HCT116 (cell line): ENCODE measurements at regions not wholly inside any gene's neighbourhood (a gene's known extent, or its start where the extent isn't known, plus 50 kb on each side); places are given as distances from the start of the nearest gene placed in this dataset.

Experiments used
- ATAC-seq: fragments of 200-7000 bp; cut with Tn5 transposase; 2 replicates; pipeline ENCODE4 v1.9.1; 2020; ENCODE audit warnings: mild to moderate bottlenecking, moderate library complexity
- BruUV-seq: library from RNA; stranded (reverse); fragments of 400-500 nt; replicated peaks from 2 replicates; lab custom pipeline; 2021; lab: Mats Ljungman, UMichigan
- CTCF ChIA-PET: fragments of 300-600 bp; sonication (Branson Sonifier 250); formaldehyde crosslinking; loops from one replicate; lab custom pipeline; 2021; ENCODE audit warnings: antibody characterized with exemption; lab: Charles Lee
- POLR2A ChIA-PET: fragments of 300-600, 350-600 bp; sonication (Branson Sonifier 250); formaldehyde crosslinking; loops from one replicate; lab custom pipeline; 2021; ENCODE audit warnings: antibody characterized with exemption; lab: Charles Lee
- RAD21 ChIA-PET, 2 experiments: fragments of 300-600 bp; sonication (Branson Sonifier 250); formaldehyde crosslinking; loops; one replicate each; lab custom pipeline; 2023; ENCODE audit warnings: low total read pairs in 2 of 2; ENCODE audit not compliant: uncharacterized antibody in 2 of 2, unreplicated experiment in 2 of 2, low non-redundant PET in 1 of 2; lab: Charles Lee
- DNase-seq: peaks from one replicate; pipeline ENCODE4 v3.0.0-alpha.2; 2010; ENCODE audit warnings: low read depth, low spot score
- H2AFZ ChIP-seq: fragments of 200-600 bp; shearing (Covaris generic), sonication (generic); 2 replicates; pipeline ENCODE4 v1.6.1; 2017; ENCODE audit warnings: low read depth, mixed run types, mixed read lengths, antibody characterized with exemption, low read length; ENCODE audit not compliant: poor library complexity, severe bottlenecking
- H3K27ac ChIP-seq: 2 replicates; pipeline ENCODE4 v1.5.1; 2012; ENCODE audit warnings: low read depth, low read length
- H3K27me3 ChIP-seq: fragments of 200-600 bp; sonication (generic); 2 replicates; pipeline ENCODE4 v1.6.1; 2016; ENCODE audit warnings: mixed run types, low read length, mixed read lengths; ENCODE audit not compliant: insufficient read depth
- H3K36me3 ChIP-seq, 2 experiments: fragments of 200-500 bp in 1 of 2; fragments of 200-600 bp in 1 of 2; sonication (Bioruptor generic) in 1 of 2; sonication (generic) in 1 of 2; 2 replicates each; pipeline versions ENCODE4 v1.5.1 to v1.6.1; 2014 to 2016; ENCODE audit warnings: low read length in 2 of 2, inconsistent platforms in 1 of 2, mixed read lengths in 1 of 2, mixed run types in 1 of 2; ENCODE audit not compliant: insufficient read depth in 2 of 2, control insufficient read depth in 1 of 2
- H3K4me1 ChIP-seq, 2 experiments: fragments of 200-600 bp in 1 of 2; sonication (generic) in 1 of 2; 2 replicates each; pipeline versions ENCODE4 v1.5.1 to v1.6.1; 2012 to 2017; ENCODE audit warnings: low read length in 2 of 2, inconsistent platforms in 1 of 2, mild to moderate bottlenecking in 1 of 2, mixed read lengths in 1 of 2, mixed run types in 1 of 2, moderate library complexity in 1 of 2; ENCODE audit not compliant: insufficient read depth in 2 of 2, control insufficient read depth in 1 of 2
- H3K4me2 ChIP-seq: fragments of 200-600 bp; sonication (generic); 2 replicates; pipeline ENCODE4 v1.6.1; 2017; ENCODE audit warnings: mixed run types, low read length, mixed read lengths
- H3K4me3 ChIP-seq, 2 experiments: fragments of 200-600 bp in 1 of 2; sonication (generic) in 1 of 2; replicated peaks in 1 of 2; 2 replicates each; pipeline ENCODE4 v1.5.1; 2011 to 2016; ENCODE audit warnings: low read length in 2 of 2, control low read depth in 1 of 2, low read depth in 1 of 2, mild to moderate bottlenecking in 1 of 2, mixed read lengths in 1 of 2, mixed run types in 1 of 2
- H3K79me2 ChIP-seq: fragments of 200-600 bp; sonication (generic); 2 replicates; pipeline ENCODE4 v1.6.1; 2017; ENCODE audit warnings: mild to moderate bottlenecking, mixed run types, low read length, moderate library complexity, mixed read lengths; ENCODE audit not compliant: insufficient read depth
- H3K9ac ChIP-seq: fragments of 200-600 bp; sonication (generic); 2 replicates; pipeline ENCODE4 v1.6.1; 2016; ENCODE audit warnings: low read length, mixed read lengths
- H3K9me2 ChIP-seq: fragments of 200-600 bp; sonication (generic), shearing (Covaris generic); 2 replicates; pipeline ENCODE4 v1.6.1; 2017; ENCODE audit warnings: mixed run types, mild to moderate bottlenecking, moderate library complexity; ENCODE audit not compliant: insufficient read depth
- H3K9me3 ChIP-seq, 2 experiments: fragments of 200-500 bp in 1 of 2; fragments of 200-600 bp in 1 of 2; sonication (Bioruptor generic) in 1 of 2; sonication (generic) in 1 of 2; 2 replicates each; pipeline ENCODE4 v1.6.1; 2014 to 2017; ENCODE audit warnings: low read length in 2 of 2, mixed read lengths in 2 of 2, inconsistent platforms in 1 of 2, low read depth in 1 of 2, mild to moderate bottlenecking in 1 of 2, mixed run types in 1 of 2, moderate library complexity in 1 of 2; ENCODE audit not compliant: control insufficient read depth in 1 of 2, insufficient read depth in 1 of 2
- H4K20me1 ChIP-seq: fragments of 200-600 bp; sonication (generic), shearing (Covaris generic); 2 replicates; pipeline ENCODE4 v1.6.1; 2017; ENCODE audit warnings: mixed run types, mild to moderate bottlenecking, moderate library complexity; ENCODE audit not compliant: insufficient read depth
- ATF3 ChIP-seq: IDR thresholded peaks from 2 replicates; pipeline ENCODE4 v1.6.1; 2012
- CBX3 ChIP-seq: IDR thresholded peaks from 2 replicates; pipeline ENCODE4 v1.6.1; 2012; ENCODE audit warnings: low read depth
- CEBPB ChIP-seq: IDR thresholded peaks from 2 replicates; pipeline ENCODE4 v1.6.1; 2012; ENCODE audit warnings: low read depth
- CTCF ChIP-seq, 3 experiments: fragments of 200-600 bp in 1 of 3; sonication (generic) in 1 of 3; IDR thresholded peaks in 2 of 3; conservative IDR thresholded peaks in 1 of 3; 2 replicates each; pipeline ENCODE4 v1.5.1; 2012 to 2017; ENCODE audit warnings: low read depth in 2 of 3, low read length in 2 of 3, antibody characterized with exemption in 1 of 3, borderline replicate concordance in 1 of 3, control low read depth in 1 of 3, mild to moderate bottlenecking in 1 of 3, mixed read lengths in 1 of 3, mixed run types in 1 of 3, moderate library complexity in 1 of 3; ENCODE audit not compliant: insufficient read depth in 1 of 3
- ELF1 ChIP-seq: IDR thresholded peaks from 2 replicates; pipeline ENCODE4 v1.6.1; 2012; ENCODE audit warnings: low read depth, borderline replicate concordance
- FOSL1 ChIP-seq: IDR thresholded peaks from 2 replicates; pipeline ENCODE4 v1.6.1; 2012; ENCODE audit warnings: low read depth
- MAX ChIP-seq: IDR thresholded peaks from 2 replicates; pipeline ENCODE4 v1.6.1; 2012
- REST ChIP-seq: IDR thresholded peaks from 2 replicates; pipeline ENCODE4 v1.6.1; 2012; ENCODE audit warnings: low read depth
- SRF ChIP-seq: IDR thresholded peaks from 2 replicates; pipeline ENCODE4 v1.6.1; 2012; ENCODE audit warnings: low read depth
- YY1 ChIP-seq: IDR thresholded peaks from 2 replicates; pipeline ENCODE4 v1.6.1; 2011; ENCODE audit warnings: low read length, low read depth, moderate library complexity, mild to moderate bottlenecking; ENCODE audit not compliant: insufficient replicate concordance; ENCODE audit errors: extremely low read depth
- ZBTB33 ChIP-seq: IDR thresholded peaks from 2 replicates; pipeline ENCODE4 v1.6.1; 2011; ENCODE audit warnings: mild to moderate bottlenecking, low read length, moderate library complexity; ENCODE audit not compliant: insufficient replicate concordance; ENCODE audit errors: extremely low read depth
- ZFX ChIP-seq: fragments of 450-650 bp; IDR thresholded peaks from 2 replicates; pipeline ENCODE4 v1.6.1; 2017
- ZNF274 ChIP-seq: fragments of 200-500 bp; sonication (Bioruptor generic); IDR thresholded peaks from 2 replicates; pipeline ENCODE4 v1.6.1; 2014; ENCODE audit warnings: mild to moderate bottlenecking, low read depth, low read length, inconsistent platforms
- intact Hi-C: fragments of 100-400 bp; cut with micrococcal nuclease; formaldehyde crosslinking; loops from 2 replicates; pipeline ENCODE4 v1.10.0; 2022

- TF ChIP-seq CEBPB, result no peak
Measured at GRCh38 chr16:61540216-61540615, 496.0 kb downstream of the CDH8 start (continued).

GRCh38 chr16:61530697-61531096, 505.5 kb downstream of the CDH8 start:
- no TSS peak for BruUV-seq
- intact Hi-C loops, result no loop called here
- Histone ChIP-seq H3K36me3 (no peaks in the 10 kb centered on the region), H3K79me2 (no peaks in the 10 kb centered on the region), H3K4me3 (no peak overlapping the region), H3K27me3 (no peaks in the 10 kb centered on the region), H3K27ac (no peak overlapping the region), H3K4me2 (no peak overlapping the region), H3K9me3 (peaks cover 15 to 25% of the 10 kb centered on the region in 2 experiments; a peak in 2 of 4 replicates), H4K20me1 (no peaks in the 10 kb centered on the region), H3K9ac (no peak overlapping the region), H2AFZ (no peak overlapping the region), H3K9me2 (no peaks in the 10 kb centered on the region), H3K4me1 (no peaks in the 10 kb centered on the region)
- no peak for DNase-seq
- ATAC-seq, result no peak
- ChIA-PET RAD21 (no interaction called here), POLR2A (no interaction called here), CTCF (no interaction called here)
- TF ChIP-seq SRF, result no peak
- no peak for TF ChIP-seq ZNF274
- TF ChIP-seq CBX3, result no peak
- TF ChIP-seq ELF1, result no peak
- TF ChIP-seq REST, result no peak
- no peak for TF ChIP-seq CTCF (IDR thresholded peaks at IDR 0.05 in 2 of 3, conservative IDR thresholded peaks at IDR 0.05 in 1 of 3; ENCODE audit: borderline replicate concordance in 1 of 3, insufficient read depth in 1 of 3, low read depth in 2 of 3, low read length in 2 of 3)
- no peak for TF ChIP-seq ATF3
- TF ChIP-seq FOSL1, result no peak
- no peak for TF ChIP-seq ZBTB33
- no peak for TF ChIP-seq YY1
- TF ChIP-seq ZFX, result no peak
- TF ChIP-seq MAX, result no peak
